ENCODE measurements at regions not wholly inside any gene's neighbourhood (a gene's known extent, or its start where the extent isn't known, plus 50 kb on each side); places are given as distances from the start of the nearest gene placed in this dataset.

- H3K4me3 Mint-ChIP-seq: no peak overlapping the region
- ATAC-seq (no peak), DNase-seq (no peak)
- no peaks in the 10 kb centered on the region for H3K4me1 Mint-ChIP-seq
- H3K27me3 Mint-ChIP-seq: peaks cover 11% of the 10 kb centered on the region
- H3K27ac Mint-ChIP-seq: no peak overlapping the region
- no peaks in the 10 kb centered on the region for H3K36me3 Mint-ChIP-seq (ENCODE audit: low read depth)
- H3K9me3 Mint-ChIP-seq: no peaks in the 10 kb centered on the region
These were observed 229.1 kb downstream of the ENGASE start for GRCh38 chr17:79303641-79304205.

GRCh38 chr17:79301469-79301868 lies 226.8 kb downstream of the ENGASE start:
- H3K4me1 Mint-ChIP-seq: no peaks in the 10 kb centered on the region

GRCh38 chr17:79299349-79299748 lies 224.7 kb downstream of the ENGASE start:
- H3K9me3 Mint-ChIP-seq: no peaks in the 10 kb centered on the region
- H3K4me3 Mint-ChIP-seq: no peak overlapping the region
- peaks cover 16% of the 10 kb centered on the region for H3K27me3 Mint-ChIP-seq
- DNase-seq: no peak
- no peaks in the 10 kb centered on the region for H3K4me1 Mint-ChIP-seq
- H3K36me3 Mint-ChIP-seq (ENCODE audit: low read depth): no peaks in the 10 kb centered on the region
- no peak for ATAC-seq
- no peak overlapping the region for H3K27ac Mint-ChIP-seq

More at GRCh38 chr17:79301469-79301868, 226.8 kb downstream of the ENGASE start:
- H3K27me3 Mint-ChIP-seq: peaks cover 11% of the 10 kb centered on the region
- no peak overlapping the region for H3K4me3 Mint-ChIP-seq
- no peak for ATAC-seq
- H3K27ac Mint-ChIP-seq: no peak overlapping the region
- DNase-seq: no peak
- H3K9me3 Mint-ChIP-seq: no peaks in the 10 kb centered on the region
- H3K36me3 Mint-ChIP-seq (ENCODE audit: low read depth): no peaks in the 10 kb centered on the region

GRCh38 chr17:79298799-79299198 lies 224.2 kb downstream of the ENGASE start:
- H3K4me3 Mint-ChIP-seq: no peak overlapping the region
- no peaks in the 10 kb centered on the region for H3K4me1 Mint-ChIP-seq
- H3K27ac Mint-ChIP-seq: no peak overlapping the region
- DNase-seq (no peak), ATAC-seq (no peak)
- no peaks in the 10 kb centered on the region for H3K36me3 Mint-ChIP-seq (ENCODE audit: low read depth)
- H3K9me3 Mint-ChIP-seq: no peaks in the 10 kb centered on the region
- H3K27me3 Mint-ChIP-seq: peaks cover 19% of the 10 kb centered on the region

GRCh38 chr17:79296243-79296642 lies 221.6 kb downstream of the ENGASE start:
- H3K4me3 Mint-ChIP-seq: no peak overlapping the region
- H3K27me3 Mint-ChIP-seq: peaks cover 20% of the 10 kb centered on the region
- ATAC-seq (no peak), DNase-seq (no peak)
- H3K4me1 Mint-ChIP-seq: no peaks in the 10 kb centered on the region
- no peak overlapping the region for H3K27ac Mint-ChIP-seq
- H3K36me3 Mint-ChIP-seq (ENCODE audit: low read depth): no peaks in the 10 kb centered on the region
- no peaks in the 10 kb centered on the region for H3K9me3 Mint-ChIP-seq

GRCh38 chr17:79295307-79295706 lies 220.7 kb downstream of the ENGASE start:
- Mint-ChIP-seq H3K4me1 (no peaks in the 10 kb centered on the region), H3K9me3 (no peaks in the 10 kb centered on the region), H3K4me3 (no peak overlapping the region), H3K36me3 (ENCODE audit: low read depth) (no peaks in the 10 kb centered on the region), H3K27me3 (peaks cover 21% of the 10 kb centered on the region), H3K27ac (no peak overlapping the region)
- no peak for ATAC-seq
- no peak for DNase-seq

- no peak overlapping the region for H3K27ac Mint-ChIP-seq
- no peaks in the 10 kb centered on the region for H3K36me3 Mint-ChIP-seq (ENCODE audit: low read depth)
- no peak overlapping the region for H3K4me3 Mint-ChIP-seq
- H3K4me1 Mint-ChIP-seq: no peaks in the 10 kb centered on the region
- ATAC-seq (no peak), DNase-seq (peak; percentile 50)
- peaks cover 21% of the 10 kb centered on the region for H3K27me3 Mint-ChIP-seq
- H3K9me3 Mint-ChIP-seq: no peaks in the 10 kb centered on the region
These were observed 219.9 kb downstream of the ENGASE start for GRCh38 chr17:79294459-79295071.

GRCh38 chr17:79292501-79292900 lies 217.9 kb downstream of the ENGASE start:
- Mint-ChIP-seq H3K27ac (no peak overlapping the region), H3K9me3 (no peaks in the 10 kb centered on the region), H3K4me3 (no peak overlapping the region), H3K27me3 (peaks cover 26% of the 10 kb centered on the region), H3K4me1 (no peaks in the 10 kb centered on the region), H3K36me3 (ENCODE audit: low read depth) (no peaks in the 10 kb centered on the region)
- no peak for DNase-seq
- ATAC-seq: no peak

- Mint-ChIP-seq H3K27ac (no peak overlapping the region), H3K27me3 (peaks cover 24% of the 10 kb centered on the region), H3K4me3 (no peak overlapping the region), H3K9me3 (no peaks in the 10 kb centered on the region), H3K4me1 (no peaks in the 10 kb centered on the region), H3K36me3 (ENCODE audit: low read depth) (no peaks in the 10 kb centered on the region)
- DNase-seq: no peak
- ATAC-seq: no peak
These were observed 216.8 kb downstream of the ENGASE start for GRCh38 chr17:79291391-79291790.

- H3K27ac Mint-ChIP-seq: no peak overlapping the region
- ATAC-seq: no peak
- H3K27me3 Mint-ChIP-seq: peaks cover 27% of the 10 kb centered on the region
- H3K36me3 Mint-ChIP-seq (ENCODE audit: low read depth): no peaks in the 10 kb centered on the region
- DNase-seq: no peak
- H3K4me3 Mint-ChIP-seq: no peak overlapping the region
- no peaks in the 10 kb centered on the region for H3K9me3 Mint-ChIP-seq
- no peaks in the 10 kb centered on the region for H3K4me1 Mint-ChIP-seq
These were observed 216.1 kb downstream of the ENGASE start for GRCh38 chr17:79290726-79291125.

- Mint-ChIP-seq H3K36me3 (ENCODE audit: low read depth) (no peaks in the 10 kb centered on the region), H3K4me3 (no peak overlapping the region), H3K27me3 (peaks cover 13% of the 10 kb centered on the region), H3K27ac (no peak overlapping the region), H3K9me3 (no peaks in the 10 kb centered on the region), H3K4me1 (no peaks in the 10 kb centered on the region)
- DNase-seq (no peak), ATAC-seq (no peak)
These were observed 214.3 kb downstream of the ENGASE start for GRCh38 chr17:79288950-79289349.

- no peak overlapping the region for H3K27ac Mint-ChIP-seq
- H3K36me3 Mint-ChIP-seq (ENCODE audit: low read depth): no peaks in the 10 kb centered on the region
- H3K9me3 Mint-ChIP-seq: no peaks in the 10 kb centered on the region
- no peak for ATAC-seq
- H3K4me3 Mint-ChIP-seq: no peak overlapping the region
- no peaks in the 10 kb centered on the region for H3K4me1 Mint-ChIP-seq
- DNase-seq: no peak
- peaks cover 13% of the 10 kb centered on the region for H3K27me3 Mint-ChIP-seq
These were observed 211.8 kb downstream of the ENGASE start for GRCh38 chr17:79286440-79286839.

GRCh38 chr17:79285973-79286372 lies 211.3 kb downstream of the ENGASE start:
- no peak overlapping the region for H3K27ac Mint-ChIP-seq
- peaks cover 13% of the 10 kb centered on the region for H3K27me3 Mint-ChIP-seq
- no peak overlapping the region for H3K4me3 Mint-ChIP-seq
- H3K9me3 Mint-ChIP-seq: no peaks in the 10 kb centered on the region
- H3K36me3 Mint-ChIP-seq (ENCODE audit: low read depth): no peaks in the 10 kb centered on the region
- no peak for DNase-seq
- no peaks in the 10 kb centered on the region for H3K4me1 Mint-ChIP-seq
- no peak for ATAC-seq

GRCh38 chr17:79282294-79282693 lies 207.7 kb downstream of the ENGASE start:
- Mint-ChIP-seq H3K27ac (no peak overlapping the region), H3K4me3 (no peak overlapping the region), H3K9me3 (no peaks in the 10 kb centered on the region), H3K27me3 (peaks cover 4% of the 10 kb centered on the region), H3K36me3 (ENCODE audit: low read depth) (no peaks in the 10 kb centered on the region), H3K4me1 (no peaks in the 10 kb centered on the region)
- DNase-seq (no peak), ATAC-seq (no peak)

- Mint-ChIP-seq H3K27me3 (peaks cover 4% of the 10 kb centered on the region), H3K4me3 (no peak overlapping the region), H3K36me3 (ENCODE audit: low read depth) (no peaks in the 10 kb centered on the region), H3K4me1 (no peaks in the 10 kb centered on the region), H3K9me3 (no peaks in the 10 kb centered on the region), H3K27ac (no peak overlapping the region)
- DNase-seq (no peak), ATAC-seq (no peak)
These were observed 207.2 kb downstream of the ENGASE start for GRCh38 chr17:79281803-79282202.

Measured in activated naive CD8-positive, alpha-beta T cell treated with anti-CD3 and anti-CD28 coated beads, Interleukin-2, amount 50 U/mL, for 24 hours (primary cell).